K562 (cell line): ENCODE measurements at regions not wholly inside any gene's neighbourhood (a gene's known extent, or its start where the extent isn't known, plus 50 kb on each side); places are given as distances from the start of the nearest gene placed in this dataset.

Experiments
- BCLAF1 ChIP-seq, 2 experiments: fragments of 450-650 bp in 1 of 2; IDR thresholded peaks; 2 replicates each; pipeline ENCODE4 v1.6.1; 2011 to 2017; ENCODE audit warnings: low read depth in 2 of 2, antibody characterized with exemption in 1 of 2, borderline replicate concordance in 1 of 2, low read length in 1 of 2, mild to moderate bottlenecking in 1 of 2, mixed read lengths in 1 of 2; ENCODE audit not compliant: control insufficient read depth in 1 of 2
- HBP1 ChIP-seq: fragments of 450-650 bp; formaldehyde crosslinking; IDR thresholded peaks from 2 replicates; pipeline ENCODE4 v1.4.0; 2022; ENCODE audit warnings: missing genetic modification characterization
- MCM3 ChIP-seq: fragments of 450-650 bp; IDR thresholded peaks from 2 replicates; pipeline ENCODE4 v1.6.1; 2016
- REST ChIP-seq, 2 experiments: fragments of 450-650 bp; formaldehyde crosslinking in 1 of 2; IDR thresholded peaks; 2 replicates each; pipeline versions ENCODE4 v1.4.0 to v1.6.1; 2014 to 2020; ENCODE audit warnings: mild to moderate bottlenecking in 2 of 2, borderline replicate concordance in 1 of 2, low read depth in 1 of 2
- SRSF1 ChIP-seq: fragments of 200-400 bp; formaldehyde crosslinking; IDR thresholded peaks from 2 replicates; pipeline ENCODE4 v1.6.1; 2017; ENCODE audit warnings: mild to moderate bottlenecking, low read depth, low read length, moderate library complexity
- TAF1 ChIP-seq: IDR thresholded peaks from 2 replicates; pipeline ENCODE4 v1.6.1; 2011; ENCODE audit warnings: mild to moderate bottlenecking, low read length, moderate library complexity; ENCODE audit not compliant: insufficient read depth, control insufficient read depth, severe bottlenecking; ENCODE audit errors: extremely low read depth
- TCF15 ChIP-seq: fragments of 250-450 bp; sonication (Bioruptor Pico); IDR thresholded peaks from 2 replicates; pipeline ENCODE4 v1.8.0; 2022; ENCODE audit warnings: moderate library complexity, mild to moderate bottlenecking, inconsistent platforms
- ZBTB26 ChIP-seq: fragments of 450-650 bp; formaldehyde crosslinking; IDR thresholded peaks from 2 replicates; pipeline ENCODE4 v1.4.0; 2022; ENCODE audit warnings: missing genetic modification characterization
- ZNF57 ChIP-seq: fragments of 450-650 bp; formaldehyde crosslinking; IDR thresholded peaks from 2 replicates; pipeline ENCODE4 v1.4.0; 2020; ENCODE audit warnings: mild to moderate bottlenecking, moderate library complexity

GRCh38 chr7:88396295-88396947 lies 89.7 kb upstream of the STEAP4 start (continued):
- TF ChIP-seq REST (IDR thresholded peaks at IDR 0.05; ENCODE audit: borderline replicate concordance) (no peak), REST (CRISPR knock-in tag; IDR thresholded peaks at IDR 0.05; ENCODE audit: low read depth) (no peak), ZBTB26 (CRISPR knock-in tag) (no peak), TCF15 (CRISPR knock-in tag) (no peak), SRSF1 (no peak), MCM3 (no peak), TAF1 (no peak), BCLAF1 (IDR thresholded peaks at IDR 0.05; ENCODE audit: borderline replicate concordance in 1 of 2, control insufficient read depth in 1 of 2, low read depth in 2 of 2, low read length in 1 of 2) (no peak), HBP1 (CRISPR knock-in tag) (no peak), ZNF57 (CRISPR knock-in tag) (no peak)
- TF ChIP-seq, all 486 proteins: peak for 0
